HepG2 (cell line): ENCODE measurements at regions not wholly inside any gene's neighbourhood (a gene's known extent, or its start where the extent isn't known, plus 50 kb on each side); places are given as distances from the start of the nearest gene placed in this dataset.

Experiments
- ATAC-seq: fragments of 200-7000 bp; cut with Tn5 transposase; 3 replicates; pipeline ENCODE4 v1.9.1; 2020; ENCODE audit warnings: mild to moderate bottlenecking, moderate library complexity
- BruUV-seq: library from RNA; stranded (reverse); fragments of 400-500 nt; replicated peaks from 2 replicates; lab custom pipeline; 2021; lab: Mats Ljungman, UMichigan
- CTCF ChIA-PET: fragments of 300-600 bp; formaldehyde crosslinking; extraction: SDS; loops from one replicate; lab custom pipeline; 2021; ENCODE audit warnings: low total read pairs, inconsistent platforms, low intra/inter-chr PET ratio; lab: Yijun Ruan, JAX
- POLR2A ChIA-PET: fragments of 350-600 bp; sonication (Branson Sonifier 250); formaldehyde crosslinking; loops from one replicate; lab custom pipeline; 2020; ENCODE audit warnings: antibody characterized with exemption, inconsistent platforms; lab: Yijun Ruan, JAX
- DNase-seq: peaks from one replicate; pipeline ENCODE4 v3.0.0-alpha.2; 2015; ENCODE audit warnings: low spot score
- FAIRE-seq: peaks from 3 replicates; lab custom pipeline; 2011; peaks lifted over from hg19 to GRCh38; lab: Jason Lieb, UNC
- H2AFZ ChIP-seq: one replicate; pipeline ENCODE4 v1.6.1; 2011; ENCODE audit warnings: low read length, inconsistent platforms
- H3K27ac ChIP-seq: fragments of 300-600 bp; 3 replicates; pipeline ENCODE4 v1.8.0; 2011; ENCODE audit warnings: mixed run types, mild to moderate bottlenecking, mixed read lengths, low read length, inconsistent platforms; ENCODE audit not compliant: insufficient read depth; ENCODE audit errors: extremely low read length
- H3K27me3 ChIP-seq, 2 experiments: fragments of 200-600 bp in 1 of 2; 2 replicates in 1 of 2; 3 replicates in 1 of 2; pipeline versions ENCODE4 v1.6.0 to v1.8.0; 2011; ENCODE audit warnings: low read length in 2 of 2, mild to moderate bottlenecking in 2 of 2, moderate library complexity in 2 of 2, inconsistent platforms in 1 of 2; ENCODE audit not compliant: insufficient read depth in 2 of 2, control insufficient read depth in 1 of 2
- H3K36me3 ChIP-seq, 2 experiments: fragments of 200-600 bp in 1 of 2; replicated peaks in 1 of 2; 2 replicates in 1 of 2; 3 replicates in 1 of 2; pipeline versions ENCODE4 v1.5.1 to v1.8.0; 2011; ENCODE audit warnings: low read length in 2 of 2, inconsistent platforms in 1 of 2; ENCODE audit not compliant: insufficient read depth in 2 of 2, control insufficient read depth in 1 of 2
- H3K4me1 ChIP-seq: 2 replicates; pipeline ENCODE4 v1.5.1; 2012; ENCODE audit warnings: low read length, inconsistent platforms; ENCODE audit not compliant: insufficient read depth
- H3K4me2 ChIP-seq: 2 replicates; pipeline ENCODE4 v1.6.0; 2011; ENCODE audit warnings: low read depth, low read length, inconsistent platforms
- H3K4me3 ChIP-seq, 3 experiments: fragments of 200-600 bp in 1 of 3; sonication (generic), shearing (Covaris generic) in 1 of 3; replicated peaks in 1 of 3; 2 replicates each; pipeline ENCODE4 v1.5.1; 2011 to 2016; ENCODE audit warnings: low read length in 3 of 3, inconsistent platforms in 2 of 3, low read depth in 2 of 3, mild to moderate bottlenecking in 2 of 3, control low read depth in 1 of 3, mixed read lengths in 1 of 3; ENCODE audit not compliant: insufficient read depth in 1 of 3
- H3K79me2 ChIP-seq: one replicate; pipeline ENCODE4 v1.6.1; 2011; ENCODE audit warnings: low read length, inconsistent platforms; ENCODE audit not compliant: insufficient read depth
- H3K9ac ChIP-seq: 2 replicates; pipeline ENCODE4 v1.6.0; 2011; ENCODE audit warnings: mild to moderate bottlenecking, low read depth, low read length, inconsistent platforms; ENCODE audit not compliant: insufficient read depth
- H3K9me3 ChIP-seq: 2 replicates; pipeline ENCODE4 v1.5.1; 2012; ENCODE audit warnings: mild to moderate bottlenecking, low read length
- H4K20me1 ChIP-seq: 2 replicates; pipeline ENCODE4 v1.6.0; 2011; ENCODE audit warnings: inconsistent platforms, mild to moderate bottlenecking, low read length, moderate library complexity; ENCODE audit not compliant: insufficient read depth
- GRHL1 ChIP-seq: sonication (generic); formaldehyde crosslinking; conservative IDR thresholded peaks from 2 replicates; pipeline ENCODE4 v1.8.0; 2022; ENCODE audit warnings: missing genetic modification reagents
- KDM3A ChIP-seq: IDR thresholded peaks from 2 replicates; pipeline ENCODE4 v1.6.1; 2018; ENCODE audit warnings: low read depth, missing compliant biosample characterization
- MTA1 ChIP-seq: sonication (generic); formaldehyde crosslinking; IDR thresholded peaks from 2 replicates; pipeline ENCODE4 v1.4.0; 2020; ENCODE audit warnings: missing genetic modification reagents, mild to moderate bottlenecking, borderline replicate concordance
- MYC ChIP-seq: sonication (generic); formaldehyde crosslinking; IDR thresholded peaks from 2 replicates; pipeline ENCODE4 v1.9.0; 2021; ENCODE audit warnings: missing genetic modification reagents, borderline replicate concordance
- NONO ChIP-seq, 2 experiments: fragments of 450-650 bp in 1 of 2; sonication (generic) in 1 of 2; formaldehyde crosslinking in 1 of 2; IDR thresholded peaks in 1 of 2; conservative IDR thresholded peaks in 1 of 2; 2 replicates each; pipeline versions ENCODE4 v1.6.1 to v1.8.0; 2017 to 2022; ENCODE audit warnings: mild to moderate bottlenecking in 1 of 2, missing genetic modification reagents in 1 of 2, moderate library complexity in 1 of 2
- PPARG ChIP-seq: conservative IDR thresholded peaks from 2 replicates; pipeline ENCODE4 v1.6.1; 2016; ENCODE audit warnings: missing biosample characterization, missing genetic modification reagents
- SP5 ChIP-seq: IDR thresholded peaks from 2 replicates; pipeline ENCODE4 v1.6.1; 2016; ENCODE audit warnings: low read depth, borderline replicate concordance
- ZBTB49 ChIP-seq: sonication (generic); formaldehyde crosslinking; IDR thresholded peaks from 2 replicates; pipeline ENCODE4 v1.4.0; 2020; ENCODE audit warnings: missing genetic modification reagents, borderline replicate concordance
- WGBS: methylation state at CpG from one replicate; pipeline ENCODE4 v1.1.6; 2017; ENCODE audit warnings: low lambda C conversion rate; 5-methylcytosine and 5-hydroxymethylcytosine counted together
- in situ Hi-C: cut with HindIII; loops from 2 replicates; pipeline ENCODE4 v1.10.0; 2017; ENCODE audit warnings: low pct_unique_long_range_greater_than_20kb; ENCODE audit not compliant: extremely low pct_ligation_motif_present
- intact Hi-C: fragments of 100-400 bp; cut with micrococcal nuclease; formaldehyde crosslinking; loops from one replicate; pipeline ENCODE4 v1.10.0; 2022; ENCODE audit not compliant: unreplicated experiment

- Histone ChIP-seq H3K9ac (no peak overlapping the region), H3K79me2 (no peaks in the 10 kb centered on the region), H3K36me3 (no peaks in the 10 kb centered on the region), H2AFZ (no peak overlapping the region), H3K4me3 (no peak overlapping the region), H4K20me1 (no peaks in the 10 kb centered on the region), H3K9me3 (no peaks in the 10 kb centered on the region), H3K4me1 (no peaks in the 10 kb centered on the region), H3K4me2 (no peak overlapping the region), H3K27me3 (peaks cover 0 to 3% of the 10 kb centered on the region in 2 experiments; a peak in 1 of 5 replicates), H3K27ac (no peak overlapping the region)
- intact Hi-C loops = loop anchor here (10.0 kb wide), 1 partner anchor 728 kb away; no protein-coding TSS in a partner anchor
- FAIRE-seq = no peak
- no peak for ATAC-seq
- no peak for DNase-seq
- in situ Hi-C loops = no loop called here
- CTCF ChIA-PET = no interaction called here
- TF ChIP-seq SP5 = no peak
- 48% methylated on average over 4 of the region's 4 CpGs for WGBS
- no TSS peak for BruUV-seq
- POLR2A ChIA-PET = no interaction called here
Measured at GRCh38 chr3:33956776-33957175, 158.3 kb downstream of the PDCD6IP start.

GRCh38 chr3:33957176-33957575, 158.7 kb downstream of the PDCD6IP start:
- Histone ChIP-seq H3K9ac (no peak overlapping the region), H3K9me3 (no peaks in the 10 kb centered on the region), H3K4me2 (no peak overlapping the region), H3K27ac (no peak overlapping the region), H2AFZ (no peak overlapping the region), H3K4me3 (no peak overlapping the region), H3K27me3 (peaks cover 0 to 3% of the 10 kb centered on the region in 2 experiments; a peak in 1 of 5 replicates), H3K4me1 (no peaks in the 10 kb centered on the region), H3K79me2 (no peaks in the 10 kb centered on the region), H3K36me3 (no peaks in the 10 kb centered on the region), H4K20me1 (no peaks in the 10 kb centered on the region)
- FAIRE-seq (no peak), ATAC-seq (no peak), DNase-seq (no peak)
- POLR2A ChIA-PET = no interaction called here
- BruUV-seq = no TSS peak
- CTCF ChIA-PET = no interaction called here
- intact Hi-C loops = loop anchor here (10.0 kb wide), 1 partner anchor 728 kb away; no protein-coding TSS in a partner anchor
- in situ Hi-C loops = no loop called here
- WGBS = 0% methylated on average over 1 of the region's 5 CpGs
- no peak for TF ChIP-seq NONO (IDR thresholded peaks at IDR 0.05)
- TF ChIP-seq NONO (CRISPR knock-in tag; conservative IDR thresholded peaks at IDR 0.05) = no peak
- TF ChIP-seq ZBTB49 (CRISPR knock-in tag) = no peak
- TF ChIP-seq MTA1 (CRISPR knock-in tag) = no peak
- TF ChIP-seq KDM3A = no peak
- TF ChIP-seq GRHL1 (CRISPR knock-in tag) = no peak
- TF ChIP-seq PPARG (CRISPR knock-in tag) = no peak
- no peak for TF ChIP-seq MYC (CRISPR knock-in tag)
